NCI-H2171 (cell line): ENCODE measurements at regions not wholly inside any gene's neighbourhood (a gene's known extent, or its start where the extent isn't known, plus 50 kb on each side); places are given as distances from the start of the nearest gene placed in this dataset.

Experiments used
- DNase-seq: peaks from one replicate; lab custom pipeline; 2025; lab: John Stamatoyannopoulos, UW

DNA sequence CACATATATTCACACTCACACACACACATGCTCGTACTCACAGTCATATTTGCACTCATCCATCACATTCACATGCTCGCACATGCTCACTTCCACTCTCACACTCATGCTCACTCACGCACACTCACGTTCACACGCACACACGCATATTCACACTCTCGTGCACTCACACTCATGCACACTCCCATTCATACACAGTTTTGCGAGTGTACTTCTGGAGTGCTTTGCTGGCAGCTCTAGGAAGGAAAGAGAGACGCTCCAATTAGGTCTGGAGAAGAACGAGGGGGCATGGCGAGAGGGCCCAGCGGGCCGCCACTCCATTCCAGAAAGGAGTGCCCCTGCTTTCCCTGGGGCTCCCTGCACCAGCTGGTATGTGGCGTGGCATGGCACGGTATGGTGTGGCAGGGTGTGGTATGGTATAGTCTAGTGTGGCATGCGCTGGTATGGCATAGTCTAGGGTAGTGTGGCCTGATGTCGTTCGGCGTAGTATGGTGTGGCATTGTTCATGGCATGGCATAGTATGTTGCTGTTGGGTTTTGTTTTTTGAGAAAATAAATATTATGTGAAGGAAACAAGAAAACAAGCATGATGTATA is 216.8 kb upstream of the CDYL start:
- DNase-seq: no peak

DNA sequence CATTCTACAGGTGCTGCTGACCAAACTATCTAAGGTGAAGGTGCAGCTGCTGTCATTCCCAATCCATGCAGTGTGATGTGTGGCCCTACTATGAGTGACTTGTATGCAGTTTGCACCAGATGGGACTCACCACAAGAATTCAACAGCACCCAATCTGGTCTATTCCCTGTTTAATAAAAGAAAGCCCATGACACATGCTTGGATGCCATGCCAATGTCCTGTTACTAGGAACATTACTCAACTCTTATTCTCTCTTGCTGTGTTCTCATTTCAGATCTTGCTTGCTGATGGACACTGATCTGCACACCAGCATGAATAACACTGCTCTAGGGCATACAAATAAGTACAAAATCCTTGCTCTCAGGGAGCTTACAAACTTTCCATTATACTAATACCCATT is 221.6 kb upstream of the CDYL start:
- DNase-seq: no peak

DNA sequence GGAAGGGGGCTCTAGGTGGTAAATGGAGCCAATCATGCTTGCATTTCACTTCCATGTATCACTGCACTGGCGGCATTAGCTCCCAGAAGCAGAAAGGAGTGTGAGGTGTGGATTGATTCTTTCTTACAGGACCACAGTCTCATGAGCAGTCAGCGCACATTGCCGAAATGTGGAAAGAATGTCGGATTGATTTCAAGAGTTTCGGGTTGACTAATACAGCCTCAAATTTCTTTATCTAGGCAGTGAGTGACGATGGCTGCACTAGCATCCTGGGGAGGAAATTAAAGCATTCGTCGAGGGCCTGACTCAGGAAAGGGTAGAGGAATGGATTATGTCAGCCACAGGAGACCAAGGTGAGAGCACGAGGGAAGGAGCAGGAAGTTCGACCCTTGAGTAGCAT is 222.8 kb upstream of the CDYL start:
- no peak for DNase-seq

DNA sequence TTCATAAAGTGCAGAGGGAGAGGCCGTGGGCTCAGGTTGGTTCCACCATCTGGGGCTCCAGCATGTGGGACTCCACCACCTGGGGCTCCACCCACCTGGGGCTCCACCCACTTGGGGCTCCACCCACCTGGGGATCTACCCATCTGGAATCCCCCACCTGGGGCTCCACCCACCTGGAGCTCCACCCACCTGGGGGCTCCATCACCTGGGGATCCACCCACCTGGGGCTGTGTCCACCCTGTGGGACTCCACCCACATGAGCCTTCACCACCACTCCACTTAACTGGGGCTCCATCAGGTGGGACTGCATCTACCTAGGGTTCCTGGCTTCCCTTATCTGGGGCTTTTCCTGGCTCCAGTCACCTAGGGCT is 226.0 kb upstream of the CDYL start:
- DNase-seq: no peak

DNA sequence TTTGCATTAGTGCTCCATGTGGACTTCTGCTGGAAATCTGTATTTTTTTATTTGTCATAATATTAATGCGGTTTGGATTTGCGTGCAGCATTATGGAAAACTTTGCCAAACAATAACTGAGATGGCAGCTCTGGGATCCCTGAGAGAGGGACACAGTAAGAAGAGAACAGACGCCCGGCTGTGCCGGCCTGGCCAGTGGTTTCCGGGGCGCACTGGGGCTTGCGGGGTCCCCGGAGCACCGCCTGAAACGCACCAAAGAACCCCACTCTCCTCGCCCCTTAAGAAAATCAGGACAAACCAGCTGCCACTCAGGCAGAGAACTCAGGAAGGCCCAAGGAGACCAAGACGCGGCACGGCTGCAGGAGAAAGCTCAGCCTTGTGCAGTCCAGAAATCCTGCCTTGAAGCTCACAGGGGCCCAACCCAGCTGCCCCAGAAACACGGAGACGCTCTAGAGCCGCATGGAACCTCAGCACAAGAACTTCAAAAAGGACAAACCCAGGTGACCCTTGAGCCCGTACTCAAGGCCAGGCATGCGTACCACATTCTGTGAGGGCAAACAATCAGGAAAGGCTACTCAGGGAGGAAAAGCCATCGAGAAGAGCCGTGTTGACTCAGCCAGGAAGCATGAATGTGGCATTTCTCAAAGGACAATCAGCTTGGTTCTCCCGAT is 226.5 kb upstream of the CDYL start:
- no peak for DNase-seq

DNA sequence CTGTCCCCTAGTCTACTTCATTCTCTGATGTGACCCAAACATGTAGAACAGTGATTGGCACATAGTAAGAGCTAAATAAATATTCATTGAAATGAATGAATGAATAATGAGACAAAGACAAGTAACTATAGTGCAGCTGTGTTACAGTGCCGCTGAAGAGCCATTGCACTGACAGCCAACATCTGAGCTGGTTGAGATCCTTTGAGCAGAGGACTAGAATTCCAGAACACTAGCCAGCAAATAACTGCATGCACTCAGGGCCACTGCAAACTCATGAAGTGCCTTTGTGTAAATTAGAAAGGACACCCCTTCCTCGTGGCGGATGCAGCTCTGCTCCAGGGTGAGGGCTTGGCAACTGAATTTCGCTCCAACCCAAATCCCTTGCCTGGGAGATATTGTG is 230.3 kb upstream of the CDYL start:
- DNase-seq: no peak

DNA sequence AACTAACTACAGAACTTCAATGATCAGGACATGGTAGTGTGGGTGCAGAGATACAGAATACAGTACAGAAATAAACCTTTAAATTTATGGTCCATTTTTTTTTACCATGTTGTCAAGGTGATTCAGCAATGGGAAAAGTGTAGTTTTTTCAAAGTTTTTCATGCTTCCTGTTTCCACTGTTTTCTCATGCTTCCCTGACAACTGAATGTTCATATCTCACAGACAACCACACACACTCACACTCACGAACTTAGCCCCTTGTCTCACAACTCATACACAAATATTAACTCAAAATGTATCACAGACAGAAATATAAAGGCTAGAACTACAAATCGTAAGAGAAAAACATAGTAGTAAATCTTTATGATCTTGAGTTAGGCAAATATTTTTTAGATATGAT is 232.6 kb upstream of the CDYL start:
- no peak for DNase-seq

DNA sequence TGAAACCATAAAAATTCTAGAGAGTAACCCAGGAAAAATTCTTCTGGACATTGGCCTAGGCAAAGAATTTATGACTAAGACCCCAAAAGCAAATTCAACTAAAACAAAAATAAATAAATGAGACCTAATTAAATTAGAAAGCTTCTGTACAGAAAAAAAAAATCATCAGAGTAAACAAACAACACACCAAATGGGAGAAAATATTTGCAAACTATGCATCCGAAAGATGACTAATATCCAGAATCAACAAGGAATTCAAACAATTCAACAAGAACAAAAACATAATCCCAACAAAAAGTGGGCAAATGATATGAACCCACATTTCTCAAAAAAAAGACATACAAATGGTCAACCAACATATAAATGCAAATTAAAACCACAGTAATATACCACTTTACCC is 242.6 kb upstream of the CDYL start:
- no peak for DNase-seq

DNA sequence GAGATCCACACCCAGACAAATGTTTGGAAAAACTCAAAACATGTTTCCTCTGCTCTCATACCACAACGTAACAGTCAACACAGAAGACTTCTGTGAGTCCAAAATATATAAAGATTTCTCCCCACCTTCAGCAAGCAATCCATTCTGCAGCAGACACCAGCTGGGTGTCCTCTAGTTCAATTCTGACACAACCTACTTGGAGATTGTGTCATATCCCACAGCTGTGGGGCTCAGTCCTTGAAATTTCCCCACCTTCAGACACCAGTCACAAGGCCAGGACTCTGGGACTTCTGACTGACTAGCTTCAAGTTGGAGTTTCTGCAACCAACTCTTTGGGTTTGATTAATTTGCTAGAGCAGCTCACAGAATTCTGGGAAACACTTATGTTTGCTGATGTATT is 244.8 kb upstream of the CDYL start:
- DNase-seq: no peak

DNA sequence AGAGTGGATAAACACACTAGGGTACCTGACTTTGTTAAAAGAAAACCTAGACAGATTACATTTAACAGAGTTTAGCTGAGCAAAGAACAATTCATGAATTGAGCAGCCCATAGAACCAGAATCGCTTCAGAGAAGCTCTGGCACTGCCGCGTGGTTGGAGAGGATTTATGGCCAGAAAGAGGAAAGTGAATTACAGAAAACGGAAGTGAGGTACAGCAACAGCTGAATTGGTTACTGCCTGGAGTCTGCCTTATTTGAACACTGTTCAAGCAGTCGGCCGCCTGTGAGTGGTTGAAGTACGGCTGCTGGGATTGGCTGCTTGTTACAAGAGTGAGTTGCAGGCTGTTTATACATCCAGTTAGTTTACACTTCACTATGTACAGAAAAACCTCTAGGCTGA is 253.8 kb upstream of the CDYL start:
- DNase-seq: no peak

DNA sequence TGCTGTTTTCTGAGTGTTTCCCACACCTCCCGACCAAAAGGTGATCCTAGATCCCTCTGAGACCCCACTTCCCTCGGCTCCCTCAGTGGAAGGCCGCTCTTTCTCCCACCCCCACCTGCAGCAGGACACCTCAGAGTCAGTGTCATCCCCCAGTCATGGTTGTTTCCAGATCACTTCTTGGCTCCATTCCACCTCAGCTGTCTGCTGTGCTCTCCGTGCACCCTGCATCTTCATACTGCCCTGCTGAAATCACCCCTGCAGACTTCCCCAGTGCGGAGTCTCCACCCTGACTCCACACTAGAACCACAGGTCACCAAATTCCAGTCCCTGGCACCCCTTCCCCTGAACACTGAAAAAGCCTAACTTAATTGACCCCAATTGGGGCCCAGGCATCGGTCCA is 255.1 kb upstream of the CDYL start:
- DNase-seq: no peak

DNA sequence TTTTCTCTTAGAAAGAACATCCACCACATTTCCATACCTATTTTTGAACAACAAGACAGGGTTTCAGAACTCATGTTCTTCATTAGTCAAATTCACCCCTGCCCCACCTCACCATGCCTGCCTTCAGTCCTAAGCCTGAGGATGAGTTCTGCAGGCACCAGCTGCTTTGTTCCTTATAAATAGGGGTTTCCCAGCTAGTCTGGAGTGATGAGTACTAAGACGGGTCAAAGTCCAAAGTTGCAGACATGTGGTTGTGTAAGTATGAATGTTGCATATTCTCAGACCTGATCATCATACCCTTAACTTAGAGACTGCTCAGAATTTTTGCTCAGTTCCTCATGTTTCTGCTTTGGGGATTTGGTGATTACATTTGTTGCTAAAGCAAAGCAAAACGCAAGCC is 257.7 kb upstream of the CDYL start:
- no peak for DNase-seq

DNA sequence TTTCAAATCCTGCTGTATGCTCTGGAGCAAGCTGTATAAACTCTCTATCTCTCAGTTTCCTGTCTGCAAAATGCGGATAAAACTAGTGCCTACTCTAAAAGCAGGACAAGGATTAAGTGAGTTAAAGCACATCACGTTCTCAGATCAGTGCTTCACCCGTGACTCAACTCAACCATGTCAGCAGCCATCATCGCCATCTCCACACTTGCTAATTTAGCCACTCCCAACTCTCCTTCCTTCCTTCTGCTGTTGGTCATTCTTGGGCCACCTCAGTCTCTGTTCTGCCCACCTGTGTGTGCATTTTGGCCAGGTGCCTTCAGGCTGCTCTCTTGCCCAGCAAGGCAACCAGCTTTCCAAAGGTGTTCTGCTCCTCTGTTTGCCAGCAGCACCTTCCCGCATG is 260.0 kb upstream of the CDYL start:
- no peak for DNase-seq

DNA sequence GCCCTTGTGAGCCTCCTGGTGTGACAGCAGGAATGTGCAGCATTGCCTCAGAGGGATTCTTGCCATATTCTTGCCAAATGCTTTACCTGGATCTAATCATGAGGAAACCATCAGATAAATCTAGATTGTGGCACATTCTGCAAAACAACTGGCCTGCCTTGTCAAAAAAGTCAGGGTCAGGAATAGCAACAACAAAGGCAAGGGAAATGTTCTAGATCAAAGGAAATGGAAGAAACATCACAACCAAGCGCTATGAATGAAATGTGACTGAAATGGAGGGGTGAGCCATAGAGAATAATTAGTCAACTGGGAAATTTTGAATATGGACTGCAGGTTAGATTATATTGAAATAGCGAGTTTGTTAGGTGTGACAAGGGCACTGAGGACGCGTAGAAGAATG is 262.6 kb upstream of the CDYL start:
- no peak for DNase-seq

DNA sequence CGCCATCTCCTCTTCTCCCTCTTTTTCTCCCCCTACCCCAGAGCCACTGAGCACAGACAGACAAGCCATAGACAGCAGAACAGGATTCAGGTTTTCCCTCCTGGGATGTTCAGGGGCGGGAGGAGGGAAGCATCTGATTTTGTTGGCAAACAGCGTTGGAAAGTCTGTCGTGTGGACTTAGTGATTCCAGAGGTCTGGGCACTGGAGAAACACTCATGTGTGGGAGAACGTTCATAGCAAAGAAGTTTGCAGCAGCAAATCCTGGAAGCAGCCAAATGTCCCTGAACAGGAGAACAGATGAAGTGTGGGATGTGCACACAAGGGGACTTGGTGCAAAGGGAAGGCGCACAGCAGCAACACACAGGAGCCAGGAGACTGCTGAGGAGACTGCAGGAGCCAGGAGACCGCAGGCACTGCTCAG is 264.1 kb upstream of the CDYL start:
- no peak for DNase-seq

DNA sequence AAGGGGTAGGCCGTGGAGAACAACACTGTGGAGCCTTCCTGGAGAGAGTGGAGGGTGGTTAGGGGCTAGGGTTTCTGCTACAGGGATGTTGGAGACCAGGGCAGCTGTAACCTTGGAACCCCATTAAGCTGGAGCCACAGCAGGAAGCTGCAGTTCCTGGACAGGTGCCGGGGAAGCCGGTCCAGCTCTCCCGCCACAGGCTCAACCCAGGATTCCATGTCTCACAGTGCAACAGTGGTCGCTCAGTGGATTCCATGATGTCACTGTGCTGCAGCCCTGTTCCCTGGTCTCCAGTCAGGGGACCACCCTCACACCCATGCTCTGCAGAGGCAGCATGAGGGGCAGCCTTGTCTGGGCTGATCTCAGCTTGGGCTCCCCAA is 264.6 kb upstream of the CDYL start:
- DNase-seq: no peak

DNA sequence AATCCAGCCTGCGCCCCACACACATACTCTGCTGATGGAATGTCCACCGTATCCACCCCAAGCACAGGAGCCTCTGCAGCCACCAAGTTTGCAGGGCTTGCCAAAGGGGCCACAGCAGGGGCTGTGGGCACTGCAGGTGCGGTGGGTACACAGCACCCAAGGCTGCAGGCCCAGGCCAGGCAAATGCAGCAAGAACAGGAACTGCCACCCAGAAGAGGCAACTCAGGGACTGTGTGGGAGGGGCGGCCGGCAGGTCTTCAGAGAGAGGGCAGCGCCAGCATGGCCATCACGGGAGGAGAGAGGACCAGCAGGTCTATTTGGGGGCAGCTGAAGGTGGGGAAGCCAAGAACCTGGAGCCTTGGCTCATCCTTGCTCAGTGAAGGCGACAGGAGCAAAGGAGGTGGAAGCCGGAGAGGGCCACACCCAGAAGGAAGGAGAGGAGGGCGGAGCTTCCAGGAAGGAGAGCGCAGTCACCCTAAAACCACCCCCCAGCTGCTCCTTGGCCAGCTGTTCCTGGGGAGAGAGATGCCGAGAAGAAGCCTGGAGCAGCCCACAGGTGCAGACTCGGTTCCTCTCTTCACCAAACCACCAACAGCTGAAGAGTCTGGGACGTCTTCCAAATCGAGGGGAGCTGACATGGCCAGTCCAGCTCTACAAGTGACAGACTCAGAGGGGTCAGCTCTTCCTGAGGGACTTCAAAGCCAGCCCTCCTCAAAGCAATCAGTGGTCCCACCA is 265.1 kb upstream of the CDYL start:
- DNase-seq: no peak

DNA sequence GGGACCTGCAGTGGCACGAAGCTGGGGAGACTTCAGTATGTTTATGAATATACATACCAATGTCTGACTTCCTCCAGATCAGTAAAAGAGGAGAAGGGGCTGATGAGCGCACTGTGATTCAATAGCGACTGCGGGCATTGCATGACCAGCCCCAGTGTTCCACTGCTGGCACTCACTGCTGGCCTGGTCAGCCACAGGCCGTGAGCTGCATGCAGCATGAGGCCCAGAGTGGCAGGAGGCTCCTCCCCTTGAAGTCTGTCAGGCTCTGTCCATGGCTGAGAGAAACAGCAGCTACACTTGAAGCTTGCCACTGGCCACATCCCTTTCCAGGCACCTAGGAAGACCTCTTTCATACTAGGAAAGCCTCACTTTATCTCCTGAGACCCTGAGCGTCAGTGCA is 265.9 kb upstream of the CDYL start:
- DNase-seq: no peak

DNA sequence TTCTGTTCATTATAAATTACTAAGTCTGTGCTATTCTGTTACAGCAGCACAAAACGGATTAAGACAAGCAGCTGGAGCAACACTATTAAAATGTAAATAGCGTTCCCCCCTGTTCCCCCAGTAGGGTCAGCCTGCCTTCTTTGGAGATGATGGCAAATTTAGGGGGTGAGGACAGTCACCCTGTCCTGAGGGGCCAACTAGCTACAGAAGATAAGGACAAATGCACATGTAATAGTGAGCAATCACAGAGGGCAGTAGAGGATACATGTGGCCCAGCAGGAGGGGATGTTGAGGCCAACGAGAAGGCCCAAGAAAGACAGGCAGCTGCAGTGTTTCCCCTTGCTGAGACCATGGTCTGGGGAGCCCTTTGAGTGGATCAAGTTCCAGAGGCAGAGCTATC is 266.7 kb upstream of the CDYL start:
- DNase-seq: no peak

DNA sequence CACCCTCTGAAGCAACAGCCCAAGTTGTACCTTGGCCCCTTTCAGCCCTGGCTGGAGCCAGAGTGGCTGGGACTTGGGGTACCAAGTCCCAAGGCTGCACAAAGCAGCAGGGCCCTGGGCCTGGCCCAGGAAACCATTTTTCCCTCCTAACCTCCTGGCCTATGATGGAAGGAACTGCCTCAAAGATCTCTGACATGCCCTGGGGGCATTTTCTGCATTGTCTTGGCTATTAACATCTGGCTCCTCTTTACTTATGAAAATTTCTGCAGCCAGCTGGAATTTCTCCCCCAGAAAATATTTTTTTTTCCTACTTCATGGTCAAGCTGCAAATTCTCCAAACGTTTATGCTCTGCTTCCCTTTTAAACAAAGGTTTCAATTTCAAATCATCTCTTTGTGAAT is 269.4 kb upstream of the CDYL start:
- no peak for DNase-seq

DNA sequence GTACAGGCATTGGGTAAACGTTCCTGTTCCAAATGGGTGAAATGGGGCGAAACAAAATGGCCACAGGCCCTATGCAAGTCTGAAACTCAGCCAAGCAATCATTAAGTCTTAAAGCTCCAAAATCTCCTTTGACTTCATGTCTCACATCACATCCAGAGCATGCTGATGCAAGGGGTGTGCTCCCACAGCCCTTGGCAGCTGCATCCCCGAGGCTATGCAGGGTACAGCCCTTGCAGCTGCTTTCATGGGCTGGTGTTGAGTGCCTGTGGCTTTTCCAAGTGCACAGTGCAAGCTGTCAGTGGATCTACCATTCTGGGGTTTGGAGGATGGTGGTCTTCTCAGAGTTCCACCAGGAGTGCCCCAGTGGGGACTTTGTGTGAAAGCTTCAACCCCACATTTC is 270.0 kb upstream of the CDYL start:
- DNase-seq: no peak

DNA sequence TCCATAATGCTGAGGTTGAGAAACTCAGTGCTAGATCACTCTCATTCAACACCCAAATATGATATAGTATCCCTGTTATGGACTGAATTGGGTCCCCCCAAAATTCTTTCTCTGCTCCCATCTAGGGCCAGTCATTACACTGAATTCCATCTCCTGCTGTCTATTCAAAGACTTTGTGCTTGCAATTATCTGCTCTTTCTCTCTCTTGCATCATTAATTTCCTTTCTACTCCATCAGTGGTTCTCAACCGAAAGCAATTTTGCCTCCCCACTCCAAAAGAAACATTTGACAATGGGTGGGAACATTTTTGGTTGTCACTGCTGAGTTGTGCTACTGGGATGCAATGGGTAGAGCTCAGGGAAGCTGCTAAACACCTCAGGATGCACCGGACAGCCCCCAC is 271.5 kb upstream of the CDYL start:
- no peak for DNase-seq

DNA sequence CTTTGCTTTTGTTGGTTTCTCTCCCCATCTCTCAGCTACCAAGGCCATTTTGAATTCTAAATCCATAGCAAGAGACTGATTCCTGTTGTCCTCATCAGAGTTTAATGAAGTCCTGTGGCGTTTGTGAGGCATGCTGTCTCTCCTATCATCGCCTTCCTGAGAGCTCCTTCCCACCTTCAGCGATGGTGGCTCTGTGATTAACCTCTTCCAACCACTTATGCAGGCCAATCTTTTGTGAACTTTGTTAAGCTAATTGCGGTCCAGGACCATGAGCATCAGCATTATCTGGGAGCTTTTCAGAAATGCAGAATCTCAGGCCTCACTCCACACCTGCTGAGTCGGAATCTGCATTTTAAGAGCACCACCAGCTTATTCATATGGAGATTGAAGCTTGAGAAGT is 272.5 kb upstream of the CDYL start:
- no peak for DNase-seq

DNA sequence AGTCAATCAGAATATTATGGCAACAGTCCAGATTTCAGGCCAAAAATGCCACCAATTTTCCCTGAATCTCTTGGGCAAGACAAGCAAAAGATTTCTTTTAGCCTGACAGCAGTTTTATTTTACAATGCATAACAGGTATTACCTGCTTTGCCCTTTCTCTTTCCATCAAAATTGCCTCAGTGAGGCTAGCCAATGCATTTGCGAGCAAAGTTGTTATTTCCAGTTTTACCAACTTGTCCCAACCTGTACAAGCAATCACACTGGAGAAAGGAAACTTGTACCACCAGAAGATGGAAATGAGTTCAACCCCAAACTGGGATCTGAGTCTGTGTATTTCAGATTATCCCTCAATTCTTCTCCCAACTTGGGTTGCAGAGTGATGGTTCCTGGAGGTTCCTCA is 279.9 kb upstream of the CDYL start:
- no peak for DNase-seq
